ENCODE measurements at regions not wholly inside any gene's neighbourhood (a gene's known extent, or its start where the extent isn't known, plus 50 kb on each side); places are given as distances from the start of the nearest gene placed in this dataset.

DNA sequence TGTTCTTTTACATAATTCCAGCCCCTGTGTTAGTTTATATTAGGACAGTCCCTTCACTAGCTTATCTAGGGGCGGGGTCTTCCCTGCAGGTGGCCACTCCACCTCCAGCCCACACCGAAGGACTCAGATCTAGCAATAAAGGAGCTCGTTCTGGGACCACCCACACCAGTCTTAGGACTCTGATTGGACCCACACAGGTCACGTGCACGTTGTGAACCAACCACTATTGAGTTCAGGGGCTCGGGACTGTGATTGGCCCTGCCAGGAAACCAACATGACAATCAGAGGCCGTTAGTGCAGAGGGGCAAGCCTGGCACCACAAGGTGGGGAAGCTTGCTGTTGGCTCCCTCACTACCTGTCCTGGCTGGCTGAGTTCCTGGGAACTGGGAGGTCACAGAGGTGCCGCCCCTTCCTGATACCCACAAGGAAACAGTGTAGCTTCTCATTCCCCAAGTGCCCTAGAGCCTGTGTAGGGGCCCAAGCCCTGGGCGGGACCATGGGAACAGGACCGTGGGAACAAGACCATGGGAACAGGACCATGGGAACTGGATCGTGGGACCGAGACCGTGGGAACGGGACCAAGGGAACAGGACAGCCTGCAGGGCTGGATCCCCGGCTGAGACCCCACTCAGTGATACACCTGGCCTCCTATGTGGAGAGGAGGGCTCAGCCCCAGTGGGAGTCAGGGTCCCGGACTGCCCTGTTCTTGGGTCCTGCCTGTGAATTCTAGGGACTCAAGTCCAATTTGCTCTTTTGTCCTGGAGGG is 297.8 kb downstream of the ADGRD1 start:
- H3K4me3 ChIP-seq (replicated peaks; ENCODE audit: insufficient read depth, low read length), result no peak overlapping the region
- no peaks in the 10 kb centered on the region for H3K27me3 ChIP-seq (ENCODE audit: insufficient read depth, poor library complexity, severe bottlenecking)
- H3K27ac ChIP-seq (replicated peaks), result no peak overlapping the region
- TF ChIP-seq, protein P1, sequence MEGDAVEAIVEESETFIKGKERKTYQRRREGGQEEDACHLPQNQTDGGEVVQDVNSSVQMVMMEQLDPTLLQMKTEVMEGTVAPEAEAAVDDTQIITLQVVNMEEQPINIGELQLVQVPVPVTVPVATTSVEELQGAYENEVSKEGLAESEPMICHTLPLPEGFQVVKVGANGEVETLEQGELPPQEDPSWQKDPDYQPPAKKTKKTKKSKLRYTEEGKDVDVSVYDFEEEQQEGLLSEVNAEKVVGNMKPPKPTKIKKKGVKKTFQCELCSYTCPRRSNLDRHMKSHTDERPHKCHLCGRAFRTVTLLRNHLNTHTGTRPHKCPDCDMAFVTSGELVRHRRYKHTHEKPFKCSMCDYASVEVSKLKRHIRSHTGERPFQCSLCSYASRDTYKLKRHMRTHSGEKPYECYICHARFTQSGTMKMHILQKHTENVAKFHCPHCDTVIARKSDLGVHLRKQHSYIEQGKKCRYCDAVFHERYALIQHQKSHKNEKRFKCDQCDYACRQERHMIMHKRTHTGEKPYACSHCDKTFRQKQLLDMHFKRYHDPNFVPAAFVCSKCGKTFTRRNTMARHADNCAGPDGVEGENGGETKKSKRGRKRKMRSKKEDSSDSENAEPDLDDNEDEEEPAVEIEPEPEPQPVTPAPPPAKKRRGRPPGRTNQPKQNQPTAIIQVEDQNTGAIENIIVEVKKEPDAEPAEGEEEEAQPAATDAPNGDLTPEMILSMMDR (IDR thresholded peaks at IDR 0.05; ENCODE audit: insufficient read depth, low read length), result no peak
- TF ChIP-seq SPI1 (IDR thresholded peaks at IDR 0.05; ENCODE audit: borderline replicate concordance, low read depth) (no peak), POLR2AphosphoS5 (IDR thresholded peaks at IDR 0.05; ENCODE audit: low read depth) (no peak), GABPA (IDR thresholded peaks at IDR 0.05; ENCODE audit: low read depth) (no peak), REST (IDR thresholded peaks at IDR 0.05; ENCODE audit: insufficient replicate concordance, low read depth) (no peak)
- no peak for DNase-seq (ENCODE audit: low read depth in 1 of 2, low spot score in 1 of 2)

GRCh38 chr12:131253376-131254026 is 299.8 kb downstream of the ADGRD1 start:
- H3K4me3 ChIP-seq (replicated peaks; ENCODE audit: insufficient read depth, low read length), result no peak overlapping the region
- DNase-seq (ENCODE audit: low read depth in 1 of 2, low spot score in 1 of 2), result no peak
- H3K27me3 ChIP-seq (ENCODE audit: insufficient read depth, poor library complexity, severe bottlenecking), result no peaks in the 10 kb centered on the region
- no peak overlapping the region for H3K27ac ChIP-seq (replicated peaks)
- TF ChIP-seq REST (IDR thresholded peaks at IDR 0.05; ENCODE audit: insufficient replicate concordance, low read depth) (no peak), GABPA (IDR thresholded peaks at IDR 0.05; ENCODE audit: low read depth) (no peak), POLR2AphosphoS5 (IDR thresholded peaks at IDR 0.05; ENCODE audit: low read depth) (no peak), SPI1 (IDR thresholded peaks at IDR 0.05; ENCODE audit: borderline replicate concordance, low read depth) (no peak)
- TF ChIP-seq, protein P1 (IDR thresholded peaks at IDR 0.05; ENCODE audit: insufficient read depth, low read length), result no peak

- Histone ChIP-seq H3K4me3 (replicated peaks; ENCODE audit: insufficient read depth, low read length) (no peak overlapping the region), H3K27me3 (ENCODE audit: insufficient read depth, poor library complexity, severe bottlenecking) (no peaks in the 10 kb centered on the region), H3K27ac (replicated peaks) (no peak overlapping the region)
- no peak for DNase-seq (ENCODE audit: low read depth in 1 of 2, low spot score in 1 of 2)
- TF ChIP-seq REST (IDR thresholded peaks at IDR 0.05; ENCODE audit: insufficient replicate concordance, low read depth) (no peak), POLR2AphosphoS5 (IDR thresholded peaks at IDR 0.05; ENCODE audit: low read depth) (no peak), GABPA (IDR thresholded peaks at IDR 0.05; ENCODE audit: low read depth) (no peak), SPI1 (IDR thresholded peaks at IDR 0.05; ENCODE audit: borderline replicate concordance, low read depth) (no peak)
- TF ChIP-seq, protein P1 (IDR thresholded peaks at IDR 0.05; ENCODE audit: insufficient read depth, low read length), result no peak
Measured at GRCh38 chr12:131254374-131254773, 300.7 kb downstream of the ADGRD1 start.
